ENCODE measurements at regions not wholly inside any gene's neighbourhood (a gene's known extent, or its start where the extent isn't known, plus 50 kb on each side); places are given as distances from the start of the nearest gene placed in this dataset.

- H3K79me2 ChIP-seq (ENCODE audit: insufficient read depth, low read length) = no peaks in the 10 kb centered on the region
- no peaks in the 10 kb centered on the region for H3K4me1 ChIP-seq (ENCODE audit: insufficient read depth, low read length)
- WGBS (ENCODE audit: extremely low coverage, insufficient read length, low lambda C conversion rate) = no CpG with 5 or more reads among the region's 1 CpG
- no peak overlapping the region for H3K4ac ChIP-seq (ENCODE audit: low read depth, low read length)
- no peak overlapping the region for H2AK5ac ChIP-seq (ENCODE audit: insufficient read length, low read length)
- H3K4me1 Mint-ChIP-seq = no peaks in the 10 kb centered on the region
- H2AFZ ChIP-seq (ENCODE audit: low read length) = no peak overlapping the region
- H2BK5ac ChIP-seq (ENCODE audit: insufficient read length, low read length) = no peak overlapping the region
- DNase-seq = no peak
- H4K8ac ChIP-seq (replicated peaks; ENCODE audit: insufficient read length, low read depth, low read length) = no peak overlapping the region
- no peaks in the 10 kb centered on the region for H3K23me2 ChIP-seq (ENCODE audit: insufficient read length, low read depth, low read length, poor library complexity, severe bottlenecking)
- no peak for TF ChIP-seq CTCF (conservative IDR thresholded peaks at IDR 0.05)
- H3K27me3 Mint-ChIP-seq (ENCODE audit: low read depth) = no peaks in the 10 kb centered on the region; the same call in 1 of the 2 replicates
- H3K4me2 ChIP-seq (ENCODE audit: insufficient read depth, insufficient read length, low read length) = no peak overlapping the region
- no peak overlapping the region for H2BK20ac ChIP-seq (ENCODE audit: low read depth, low read length, poor library complexity, severe bottlenecking)
- no peak overlapping the region for H3K4me3 Mint-ChIP-seq
- H4K5ac ChIP-seq (ENCODE audit: insufficient read length, low read depth, low read length) = no peak overlapping the region
- H3K18ac ChIP-seq (ENCODE audit: insufficient read length, low read depth, low read length) = no peak overlapping the region
- no peaks in the 10 kb centered on the region for H3K79me1 ChIP-seq (ENCODE audit: insufficient read depth, low read depth, low read length, poor library complexity, severe bottlenecking)
- H3K14ac ChIP-seq (ENCODE audit: insufficient read depth, low read length) = no peak overlapping the region
- H2BK15ac ChIP-seq (ENCODE audit: low read depth, low read length) = no peak overlapping the region
- no peak overlapping the region for H3K27ac Mint-ChIP-seq
- no peaks in the 10 kb centered on the region for H3K9me3 ChIP-seq (ENCODE audit: control insufficient read depth, low read depth, low read length)
- no peak overlapping the region for H3K56ac ChIP-seq (ENCODE audit: insufficient read length, low read depth, low read length)
- no peaks in the 10 kb centered on the region for H4K20me1 ChIP-seq (ENCODE audit: control insufficient read depth, insufficient read depth, insufficient read length)
- no peaks in the 10 kb centered on the region for H3K36me3 Mint-ChIP-seq (ENCODE audit: insufficient read depth in 1 of 3, low read depth in 3 of 3)
- peaks cover 0 to 4% of the 10 kb centered on the region in 2 experiments; a peak in 3 of 5 replicates for H3K9me3 Mint-ChIP-seq
- no peak overlapping the region for H2BK12ac ChIP-seq (ENCODE audit: insufficient read length, low read depth, low read length)
- H3K9ac ChIP-seq (ENCODE audit: extremely low read depth, insufficient read length, low read length) = no peak overlapping the region
- H3K27me3 ChIP-seq (ENCODE audit: insufficient read depth, low read length) = no peaks in the 10 kb centered on the region
- no peak overlapping the region for H4K91ac ChIP-seq (ENCODE audit: insufficient read length, low read depth, low read length)
- H3K27ac ChIP-seq (ENCODE audit: insufficient read length, low read depth, low read length) = no peak overlapping the region
- no peak overlapping the region for H3K23ac ChIP-seq (ENCODE audit: insufficient read length, low read depth, low read length)
- no peak overlapping the region for H3T11ph ChIP-seq (ENCODE audit: low read length)
- no peak overlapping the region for H2BK120ac ChIP-seq (ENCODE audit: low read depth, low read length, poor library complexity, severe bottlenecking)
Measured at GRCh38 chr13:21967871-21968270, 297.0 kb downstream of the FGF9 start.
